HFF-Myc (cell line): ENCODE measurements at regions not wholly inside any gene's neighbourhood (a gene's known extent, or its start where the extent isn't known, plus 50 kb on each side); places are given as distances from the start of the nearest gene placed in this dataset.

Source experiments
- DNase-seq: peaks from one replicate; pipeline ENCODE4 v3.0.0-alpha.2; 2011; ENCODE audit warnings: low read depth; ENCODE audit errors: extremely low read depth
- H3K4me3 ChIP-seq: replicated peaks from 2 replicates; pipeline ENCODE4 v1.5.1; 2011; ENCODE audit warnings: low read depth, mild to moderate bottlenecking, control low read depth, low read length
- CTCF ChIP-seq: IDR thresholded peaks from 2 replicates; pipeline ENCODE4 v1.5.1; 2012; ENCODE audit warnings: mild to moderate bottlenecking, low read depth, low read length, control low read depth; ENCODE audit errors: missing control alignments

- H3K4me3 ChIP-seq: no peak overlapping the region
- no peak for DNase-seq
- TF ChIP-seq CTCF: no peak
Observed at GRCh38 chr5:133884569-133885311, 83.7 kb downstream of the C5orf15 start.

- no peak for TF ChIP-seq CTCF
- no peak overlapping the region for H3K4me3 ChIP-seq
- DNase-seq: no peak
Observed at GRCh38 chr5:133883916-133884315, 84.5 kb downstream of the C5orf15 start.

- H3K4me3 ChIP-seq: no peak overlapping the region
- DNase-seq: no peak
- TF ChIP-seq CTCF: no peak
Observed at GRCh38 chr5:133882846-133883245, 85.6 kb downstream of the C5orf15 start.

- no peak for DNase-seq
- TF ChIP-seq CTCF: no peak
- no peak overlapping the region for H3K4me3 ChIP-seq
Observed at GRCh38 chr5:133882389-133882695, 86.1 kb downstream of the C5orf15 start.

GRCh38 chr5:133881576-133882388 lies 86.6 kb downstream of the C5orf15 start:
- H3K4me3 ChIP-seq: no peak overlapping the region
- TF ChIP-seq CTCF: no peak
- no peak for DNase-seq

- TF ChIP-seq CTCF: no peak
- H3K4me3 ChIP-seq: no peak overlapping the region
- no peak for DNase-seq
Observed at GRCh38 chr5:133878236-133878555, 90.2 kb downstream of the C5orf15 start.
